HCT116 (cell line): ENCODE measurements at regions not wholly inside any gene's neighbourhood (a gene's known extent, or its start where the extent isn't known, plus 50 kb on each side); places are given as distances from the start of the nearest gene placed in this dataset.

Experiments used
- ATAC-seq: fragments of 200-7000 bp; cut with Tn5 transposase; 2 replicates; pipeline ENCODE4 v1.9.1; 2020; ENCODE audit warnings: mild to moderate bottlenecking, moderate library complexity
- BruUV-seq: library from RNA; stranded (reverse); fragments of 400-500 nt; replicated peaks from 2 replicates; lab custom pipeline; 2021; lab: Mats Ljungman, UMichigan
- CTCF ChIA-PET: fragments of 300-600 bp; sonication (Branson Sonifier 250); formaldehyde crosslinking; loops from one replicate; lab custom pipeline; 2021; ENCODE audit warnings: antibody characterized with exemption; lab: Charles Lee
- POLR2A ChIA-PET: fragments of 300-600, 350-600 bp; sonication (Branson Sonifier 250); formaldehyde crosslinking; loops from one replicate; lab custom pipeline; 2021; ENCODE audit warnings: antibody characterized with exemption; lab: Charles Lee
- RAD21 ChIA-PET, 2 experiments: fragments of 300-600 bp; sonication (Branson Sonifier 250); formaldehyde crosslinking; loops; one replicate each; lab custom pipeline; 2023; ENCODE audit warnings: low total read pairs in 2 of 2; ENCODE audit not compliant: uncharacterized antibody in 2 of 2, unreplicated experiment in 2 of 2, low non-redundant PET in 1 of 2; lab: Charles Lee
- DNase-seq: peaks from one replicate; pipeline ENCODE4 v3.0.0-alpha.2; 2010; ENCODE audit warnings: low read depth, low spot score
- H2AFZ ChIP-seq: fragments of 200-600 bp; shearing (Covaris generic), sonication (generic); 2 replicates; pipeline ENCODE4 v1.6.1; 2017; ENCODE audit warnings: low read depth, mixed run types, mixed read lengths, antibody characterized with exemption, low read length; ENCODE audit not compliant: poor library complexity, severe bottlenecking
- H3K27ac ChIP-seq: 2 replicates; pipeline ENCODE4 v1.5.1; 2012; ENCODE audit warnings: low read depth, low read length
- H3K27me3 ChIP-seq: fragments of 200-600 bp; sonication (generic); 2 replicates; pipeline ENCODE4 v1.6.1; 2016; ENCODE audit warnings: mixed run types, low read length, mixed read lengths; ENCODE audit not compliant: insufficient read depth
- H3K36me3 ChIP-seq, 2 experiments: fragments of 200-500 bp in 1 of 2; fragments of 200-600 bp in 1 of 2; sonication (Bioruptor generic) in 1 of 2; sonication (generic) in 1 of 2; 2 replicates each; pipeline versions ENCODE4 v1.5.1 to v1.6.1; 2014 to 2016; ENCODE audit warnings: low read length in 2 of 2, inconsistent platforms in 1 of 2, mixed read lengths in 1 of 2, mixed run types in 1 of 2; ENCODE audit not compliant: insufficient read depth in 2 of 2, control insufficient read depth in 1 of 2
- H3K4me1 ChIP-seq, 2 experiments: fragments of 200-600 bp in 1 of 2; sonication (generic) in 1 of 2; 2 replicates each; pipeline versions ENCODE4 v1.5.1 to v1.6.1; 2012 to 2017; ENCODE audit warnings: low read length in 2 of 2, inconsistent platforms in 1 of 2, mild to moderate bottlenecking in 1 of 2, mixed read lengths in 1 of 2, mixed run types in 1 of 2, moderate library complexity in 1 of 2; ENCODE audit not compliant: insufficient read depth in 2 of 2, control insufficient read depth in 1 of 2
- H3K4me2 ChIP-seq: fragments of 200-600 bp; sonication (generic); 2 replicates; pipeline ENCODE4 v1.6.1; 2017; ENCODE audit warnings: mixed run types, low read length, mixed read lengths
- H3K4me3 ChIP-seq, 2 experiments: fragments of 200-600 bp in 1 of 2; sonication (generic) in 1 of 2; replicated peaks in 1 of 2; 2 replicates each; pipeline ENCODE4 v1.5.1; 2011 to 2016; ENCODE audit warnings: low read length in 2 of 2, control low read depth in 1 of 2, low read depth in 1 of 2, mild to moderate bottlenecking in 1 of 2, mixed read lengths in 1 of 2, mixed run types in 1 of 2
- H3K79me2 ChIP-seq: fragments of 200-600 bp; sonication (generic); 2 replicates; pipeline ENCODE4 v1.6.1; 2017; ENCODE audit warnings: mild to moderate bottlenecking, mixed run types, low read length, moderate library complexity, mixed read lengths; ENCODE audit not compliant: insufficient read depth
- H3K9ac ChIP-seq: fragments of 200-600 bp; sonication (generic); 2 replicates; pipeline ENCODE4 v1.6.1; 2016; ENCODE audit warnings: low read length, mixed read lengths
- H3K9me2 ChIP-seq: fragments of 200-600 bp; sonication (generic), shearing (Covaris generic); 2 replicates; pipeline ENCODE4 v1.6.1; 2017; ENCODE audit warnings: mixed run types, mild to moderate bottlenecking, moderate library complexity; ENCODE audit not compliant: insufficient read depth
- H3K9me3 ChIP-seq, 2 experiments: fragments of 200-500 bp in 1 of 2; fragments of 200-600 bp in 1 of 2; sonication (Bioruptor generic) in 1 of 2; sonication (generic) in 1 of 2; 2 replicates each; pipeline ENCODE4 v1.6.1; 2014 to 2017; ENCODE audit warnings: low read length in 2 of 2, mixed read lengths in 2 of 2, inconsistent platforms in 1 of 2, low read depth in 1 of 2, mild to moderate bottlenecking in 1 of 2, mixed run types in 1 of 2, moderate library complexity in 1 of 2; ENCODE audit not compliant: control insufficient read depth in 1 of 2, insufficient read depth in 1 of 2
- H4K20me1 ChIP-seq: fragments of 200-600 bp; sonication (generic), shearing (Covaris generic); 2 replicates; pipeline ENCODE4 v1.6.1; 2017; ENCODE audit warnings: mixed run types, mild to moderate bottlenecking, moderate library complexity; ENCODE audit not compliant: insufficient read depth
- CBX3 ChIP-seq: IDR thresholded peaks from 2 replicates; pipeline ENCODE4 v1.6.1; 2012; ENCODE audit warnings: low read depth
- CEBPB ChIP-seq: IDR thresholded peaks from 2 replicates; pipeline ENCODE4 v1.6.1; 2012; ENCODE audit warnings: low read depth
- EGR1 ChIP-seq: IDR thresholded peaks from 2 replicates; pipeline ENCODE4 v1.6.1; 2012; ENCODE audit warnings: low read depth
- EZH2phosphoT487 ChIP-seq: fragments of 200-600 bp; IDR thresholded peaks from 2 replicates; pipeline ENCODE4 v1.6.1; 2018; ENCODE audit warnings: antibody characterized with exemption, borderline replicate concordance
- FOSL1 ChIP-seq: IDR thresholded peaks from 2 replicates; pipeline ENCODE4 v1.6.1; 2012; ENCODE audit warnings: low read depth
- JUND ChIP-seq: IDR thresholded peaks from 2 replicates; pipeline ENCODE4 v1.6.1; 2012
- MAX ChIP-seq: IDR thresholded peaks from 2 replicates; pipeline ENCODE4 v1.6.1; 2012
- POLR2A ChIP-seq: IDR thresholded peaks from 2 replicates; pipeline ENCODE4 v1.7.0; 2011; ENCODE audit warnings: borderline replicate concordance; ENCODE audit not compliant: insufficient read depth, insufficient read length; ENCODE audit errors: extremely low read depth
- RAD21 ChIP-seq: IDR thresholded peaks from 2 replicates; pipeline ENCODE4 v1.6.1; 2012; ENCODE audit warnings: low read depth, mild to moderate bottlenecking
- REST ChIP-seq: IDR thresholded peaks from 2 replicates; pipeline ENCODE4 v1.6.1; 2012; ENCODE audit warnings: low read depth
- SRF ChIP-seq: IDR thresholded peaks from 2 replicates; pipeline ENCODE4 v1.6.1; 2012; ENCODE audit warnings: low read depth
- TCF7L2 ChIP-seq: IDR thresholded peaks from 2 replicates; pipeline ENCODE4 v1.7.0; 2011; ENCODE audit warnings: borderline replicate concordance, inconsistent platforms; ENCODE audit not compliant: insufficient read depth, insufficient read length; ENCODE audit errors: extremely low read depth
- YY1 ChIP-seq: IDR thresholded peaks from 2 replicates; pipeline ENCODE4 v1.6.1; 2011; ENCODE audit warnings: low read length, low read depth, moderate library complexity, mild to moderate bottlenecking; ENCODE audit not compliant: insufficient replicate concordance; ENCODE audit errors: extremely low read depth
- ZNF274 ChIP-seq: fragments of 200-500 bp; sonication (Bioruptor generic); IDR thresholded peaks from 2 replicates; pipeline ENCODE4 v1.6.1; 2014; ENCODE audit warnings: mild to moderate bottlenecking, low read depth, low read length, inconsistent platforms
- intact Hi-C: fragments of 100-400 bp; cut with micrococcal nuclease; formaldehyde crosslinking; loops from 2 replicates; pipeline ENCODE4 v1.10.0; 2022
- TF ChIP-seq, protein P1 (sequence below), 3 experiments: fragments of 200-600 bp in 1 of 3; sonication (generic) in 1 of 3; IDR thresholded peaks in 2 of 3; conservative IDR thresholded peaks in 1 of 3; 2 replicates each; pipeline ENCODE4 v1.5.1; 2012 to 2017; ENCODE audit warnings: low read depth in 2 of 3, low read length in 2 of 3, antibody characterized with exemption in 1 of 3, borderline replicate concordance in 1 of 3, control low read depth in 1 of 3, mild to moderate bottlenecking in 1 of 3, mixed read lengths in 1 of 3, mixed run types in 1 of 3, moderate library complexity in 1 of 3; ENCODE audit not compliant: insufficient read depth in 1 of 3
- TF ChIP-seq, protein P2 (sequence below): IDR thresholded peaks from 2 replicates; pipeline ENCODE4 v1.6.1; 2011; ENCODE audit warnings: mild to moderate bottlenecking, low read length, moderate library complexity; ENCODE audit not compliant: insufficient replicate concordance; ENCODE audit errors: extremely low read depth

DNA sequence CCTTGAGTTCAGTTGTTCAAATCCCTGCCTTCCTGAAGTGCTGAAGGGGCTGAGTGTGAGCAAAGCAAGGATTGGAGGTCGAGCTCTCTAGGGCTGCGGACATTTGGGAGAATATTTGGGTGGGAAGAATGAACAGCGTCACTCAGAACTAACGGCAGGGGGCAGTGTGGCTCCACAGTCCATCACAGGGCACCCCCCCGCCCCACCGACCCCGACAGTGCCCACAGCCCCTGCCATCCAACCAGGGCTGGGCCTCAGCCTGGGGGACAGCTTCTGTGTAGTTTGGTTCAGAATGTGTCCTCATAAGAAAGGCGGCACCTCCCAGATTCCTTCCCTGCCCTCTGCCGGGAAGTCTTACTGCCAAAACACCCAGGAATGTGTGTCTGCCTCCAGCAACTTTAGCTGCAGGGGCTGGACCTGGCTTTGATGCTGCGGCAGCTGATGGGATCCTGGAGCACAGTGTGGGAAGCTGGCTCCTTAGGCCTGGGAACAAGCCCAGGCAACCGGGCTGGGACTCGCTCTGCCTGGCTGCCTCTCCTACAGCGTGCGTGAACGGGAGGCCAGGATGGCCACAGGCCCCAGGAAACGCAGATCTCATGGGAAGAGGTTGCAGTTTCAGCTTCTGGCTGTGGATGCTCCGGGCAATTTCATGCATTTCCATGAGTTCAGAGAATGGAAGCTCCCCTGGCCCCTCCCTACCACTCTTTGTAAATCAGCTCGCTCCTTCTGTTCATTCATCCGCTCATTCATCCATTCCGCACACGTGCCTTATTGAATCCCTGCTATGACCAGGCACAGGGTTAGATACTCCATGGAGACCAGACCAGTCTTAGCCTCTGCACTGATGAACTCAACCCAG lies 104.9 kb upstream of the TMPRSS2 start:
- H3K27me3 ChIP-seq, result peaks cover 6% of the 10 kb centered on the region; the same call in 1 of the 2 replicates
- no peak for TF ChIP-seq CEBPB
- no peak for TF ChIP-seq JUND
- TF ChIP-seq POLR2A, result no peak
- no peak for TF ChIP-seq SRF
- TF ChIP-seq, protein P1, sequence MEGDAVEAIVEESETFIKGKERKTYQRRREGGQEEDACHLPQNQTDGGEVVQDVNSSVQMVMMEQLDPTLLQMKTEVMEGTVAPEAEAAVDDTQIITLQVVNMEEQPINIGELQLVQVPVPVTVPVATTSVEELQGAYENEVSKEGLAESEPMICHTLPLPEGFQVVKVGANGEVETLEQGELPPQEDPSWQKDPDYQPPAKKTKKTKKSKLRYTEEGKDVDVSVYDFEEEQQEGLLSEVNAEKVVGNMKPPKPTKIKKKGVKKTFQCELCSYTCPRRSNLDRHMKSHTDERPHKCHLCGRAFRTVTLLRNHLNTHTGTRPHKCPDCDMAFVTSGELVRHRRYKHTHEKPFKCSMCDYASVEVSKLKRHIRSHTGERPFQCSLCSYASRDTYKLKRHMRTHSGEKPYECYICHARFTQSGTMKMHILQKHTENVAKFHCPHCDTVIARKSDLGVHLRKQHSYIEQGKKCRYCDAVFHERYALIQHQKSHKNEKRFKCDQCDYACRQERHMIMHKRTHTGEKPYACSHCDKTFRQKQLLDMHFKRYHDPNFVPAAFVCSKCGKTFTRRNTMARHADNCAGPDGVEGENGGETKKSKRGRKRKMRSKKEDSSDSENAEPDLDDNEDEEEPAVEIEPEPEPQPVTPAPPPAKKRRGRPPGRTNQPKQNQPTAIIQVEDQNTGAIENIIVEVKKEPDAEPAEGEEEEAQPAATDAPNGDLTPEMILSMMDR (IDR thresholded peaks at IDR 0.05 in 2 of 3, conservative IDR thresholded peaks at IDR 0.05 in 1 of 3; ENCODE audit: borderline replicate concordance in 1 of 3, insufficient read depth in 1 of 3, low read depth in 2 of 3, low read length in 2 of 3), result peak; percentile 68 to 72 (median 68)
- TF ChIP-seq FOSL1, result no peak
- no peak for TF ChIP-seq EZH2phosphoT487
- no peak for TF ChIP-seq ZNF274
- TF ChIP-seq CBX3, result no peak
- TF ChIP-seq MAX, result no peak
- TF ChIP-seq RAD21, result peak; percentile 83
- TF ChIP-seq EGR1, result no peak
- no peak for TF ChIP-seq YY1
- TF ChIP-seq REST, result no peak
- TF ChIP-seq, protein P2, sequence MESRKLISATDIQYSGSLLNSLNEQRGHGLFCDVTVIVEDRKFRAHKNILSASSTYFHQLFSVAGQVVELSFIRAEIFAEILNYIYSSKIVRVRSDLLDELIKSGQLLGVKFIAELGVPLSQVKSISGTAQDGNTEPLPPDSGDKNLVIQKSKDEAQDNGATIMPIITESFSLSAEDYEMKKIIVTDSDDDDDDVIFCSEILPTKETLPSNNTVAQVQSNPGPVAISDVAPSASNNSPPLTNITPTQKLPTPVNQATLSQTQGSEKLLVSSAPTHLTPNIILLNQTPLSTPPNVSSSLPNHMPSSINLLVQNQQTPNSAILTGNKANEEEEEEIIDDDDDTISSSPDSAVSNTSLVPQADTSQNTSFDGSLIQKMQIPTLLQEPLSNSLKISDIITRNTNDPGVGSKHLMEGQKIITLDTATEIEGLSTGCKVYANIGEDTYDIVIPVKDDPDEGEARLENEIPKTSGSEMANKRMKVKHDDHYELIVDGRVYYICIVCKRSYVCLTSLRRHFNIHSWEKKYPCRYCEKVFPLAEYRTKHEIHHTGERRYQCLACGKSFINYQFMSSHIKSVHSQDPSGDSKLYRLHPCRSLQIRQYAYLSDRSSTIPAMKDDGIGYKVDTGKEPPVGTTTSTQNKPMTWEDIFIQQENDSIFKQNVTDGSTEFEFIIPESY, result no peak
- no peak for TF ChIP-seq TCF7L2
- no peaks in the 10 kb centered on the region for H3K36me3 ChIP-seq
- ChIA-PET RAD21 (interaction anchor here (0.7 to 2.3 kb wide), 22 partner anchors 34 to 504 kb away, joined by 3 to 24 read pairs (median 4); partner anchors contain the start of gene RIPK4 (in 1 of the 2)), CTCF (interaction anchor here (0.6 to 5.2 kb wide), 51 partner anchors 8 to 505 kb away, joined by 3 to 82 read pairs (median 4); partner anchors contain the start of genes PRDM15 and RIPK4), POLR2A (interaction anchor here (1.4 to 1.7 kb wide), 2 partner anchors 155 to 164 kb away, joined by 5 to 6 read pairs; no protein-coding TSS in a partner anchor)
- H3K9me2 ChIP-seq, result no peaks in the 10 kb centered on the region
- H3K4me2 ChIP-seq, result peak overlapping the region; percentile 64
- peak; percentile 87 for ATAC-seq
- peak overlapping the region; percentile 91 for H2AFZ ChIP-seq
- intact Hi-C loops, result loop anchor here (1.0 to 5.0 kb wide), 4 partner anchors 165 to 834 kb away; no protein-coding TSS in a partner anchor
- BruUV-seq, result no TSS peak
- no peak overlapping the region; a peak in 1 of 4 replicates for H3K4me3 ChIP-seq
- no peaks in the 10 kb centered on the region for H4K20me1 ChIP-seq
- no peaks in the 10 kb centered on the region for H3K9me3 ChIP-seq
- no peak for DNase-seq
- H3K79me2 ChIP-seq, result no peaks in the 10 kb centered on the region
- H3K9ac ChIP-seq, result no peak overlapping the region
- no peak overlapping the region for H3K27ac ChIP-seq
- peaks cover 10 to 12% of the 10 kb centered on the region in 2 experiments; a peak in 3 of 4 replicates for H3K4me1 ChIP-seq
